ENCODE measurements at regions not wholly inside any gene's neighbourhood (a gene's known extent, or its start where the extent isn't known, plus 50 kb on each side); places are given as distances from the start of the nearest gene placed in this dataset.

DNA sequence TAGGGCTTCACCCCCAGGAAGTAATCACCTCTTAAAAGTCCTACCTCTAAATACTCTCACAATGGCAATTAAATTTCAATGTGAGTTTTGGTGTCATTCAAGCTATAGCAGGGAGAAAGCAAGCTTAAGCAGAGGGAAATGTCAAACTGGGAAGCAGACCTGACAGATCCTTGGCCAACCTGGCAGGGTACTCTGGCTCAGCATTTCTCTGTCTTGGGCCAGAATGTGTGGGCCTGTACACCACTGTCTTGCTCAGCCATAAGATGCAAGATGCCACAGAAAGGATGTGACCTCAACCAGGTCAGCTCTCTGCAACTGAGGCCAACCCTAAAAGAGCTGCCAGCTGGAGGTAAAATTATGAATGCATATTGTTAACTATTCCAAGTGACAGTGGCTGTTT lies 130.6 kb upstream of the CMC1 start:
- TF ChIP-seq POLR2A (IDR thresholded peaks at IDR 0.05; ENCODE audit: low read length), result no peak
- no peak for TF ChIP-seq GATA1 (IDR thresholded peaks at IDR 0.05; ENCODE audit: low read depth, low read length)
